ENCODE measurements at regions not wholly inside any gene's neighbourhood (a gene's known extent, or its start where the extent isn't known, plus 50 kb on each side); places are given as distances from the start of the nearest gene placed in this dataset.

DNA sequence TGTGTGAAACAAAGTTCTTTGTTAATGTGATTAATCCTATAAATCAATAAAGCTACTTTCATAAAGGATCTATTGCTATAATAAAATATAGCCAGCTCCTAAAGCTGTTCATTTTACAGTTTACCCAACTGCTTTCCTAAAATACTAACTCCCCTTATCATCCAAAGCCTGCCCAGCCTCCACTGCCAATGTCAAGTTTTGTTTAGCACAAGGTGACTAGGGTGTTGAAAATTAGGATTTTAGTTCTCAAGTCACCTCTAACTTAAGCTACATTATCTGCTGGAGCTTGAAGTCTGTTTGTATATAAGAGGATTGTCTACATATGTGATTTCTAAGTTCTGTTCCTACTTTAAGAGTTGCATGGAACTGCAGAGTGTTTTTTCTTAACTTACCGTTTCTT is 86.3 kb downstream of the CCER1 start:
- TF ChIP-seq, protein P1, sequence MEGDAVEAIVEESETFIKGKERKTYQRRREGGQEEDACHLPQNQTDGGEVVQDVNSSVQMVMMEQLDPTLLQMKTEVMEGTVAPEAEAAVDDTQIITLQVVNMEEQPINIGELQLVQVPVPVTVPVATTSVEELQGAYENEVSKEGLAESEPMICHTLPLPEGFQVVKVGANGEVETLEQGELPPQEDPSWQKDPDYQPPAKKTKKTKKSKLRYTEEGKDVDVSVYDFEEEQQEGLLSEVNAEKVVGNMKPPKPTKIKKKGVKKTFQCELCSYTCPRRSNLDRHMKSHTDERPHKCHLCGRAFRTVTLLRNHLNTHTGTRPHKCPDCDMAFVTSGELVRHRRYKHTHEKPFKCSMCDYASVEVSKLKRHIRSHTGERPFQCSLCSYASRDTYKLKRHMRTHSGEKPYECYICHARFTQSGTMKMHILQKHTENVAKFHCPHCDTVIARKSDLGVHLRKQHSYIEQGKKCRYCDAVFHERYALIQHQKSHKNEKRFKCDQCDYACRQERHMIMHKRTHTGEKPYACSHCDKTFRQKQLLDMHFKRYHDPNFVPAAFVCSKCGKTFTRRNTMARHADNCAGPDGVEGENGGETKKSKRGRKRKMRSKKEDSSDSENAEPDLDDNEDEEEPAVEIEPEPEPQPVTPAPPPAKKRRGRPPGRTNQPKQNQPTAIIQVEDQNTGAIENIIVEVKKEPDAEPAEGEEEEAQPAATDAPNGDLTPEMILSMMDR (IDR thresholded peaks at IDR 0.05; ENCODE audit: low read length), result no peak
- TF ChIP-seq EZH2phosphoT487 (IDR thresholded peaks at IDR 0.05; ENCODE audit: low read length) (no peak), EZH2 (optimal IDR thresholded peaks at IDR 0.05; ENCODE audit: low read depth, low read length) (no peak)
- no peak overlapping the region for H3K9ac ChIP-seq (ENCODE audit: low read length)
- H2AFZ ChIP-seq (ENCODE audit: low read length), result no peak overlapping the region
- no peaks in the 10 kb centered on the region for H3K36me3 ChIP-seq (replicated peaks; ENCODE audit: insufficient read depth, low read length)
- no peaks in the 10 kb centered on the region for H3K79me2 ChIP-seq (ENCODE audit: low read length)
- no peaks in the 10 kb centered on the region for H4K20me1 ChIP-seq (ENCODE audit: insufficient read depth, low read length)
- no peaks in the 10 kb centered on the region for H3K9me3 ChIP-seq (replicated peaks; ENCODE audit: insufficient read depth, low read length)
- no peak for DNase-seq
- H3F3A ChIP-seq (ENCODE audit: insufficient read depth, low read length), result no peaks in the 10 kb centered on the region
- no peaks in the 10 kb centered on the region for H3K9me2 ChIP-seq (replicated peaks; ENCODE audit: insufficient read depth, low read length)
- no peak overlapping the region for H3K4me3 ChIP-seq (ENCODE audit: low read length)
- no peak overlapping the region for H3K4me2 ChIP-seq (ENCODE audit: low read depth, low read length)
- H3K4me1 ChIP-seq (ENCODE audit: low read length), result no peaks in the 10 kb centered on the region
- no peak overlapping the region for H3K27ac ChIP-seq (ENCODE audit: low read length)
- no peaks in the 10 kb centered on the region for H3K27me3 ChIP-seq (replicated peaks; ENCODE audit: insufficient read depth, low read length)

DNA sequence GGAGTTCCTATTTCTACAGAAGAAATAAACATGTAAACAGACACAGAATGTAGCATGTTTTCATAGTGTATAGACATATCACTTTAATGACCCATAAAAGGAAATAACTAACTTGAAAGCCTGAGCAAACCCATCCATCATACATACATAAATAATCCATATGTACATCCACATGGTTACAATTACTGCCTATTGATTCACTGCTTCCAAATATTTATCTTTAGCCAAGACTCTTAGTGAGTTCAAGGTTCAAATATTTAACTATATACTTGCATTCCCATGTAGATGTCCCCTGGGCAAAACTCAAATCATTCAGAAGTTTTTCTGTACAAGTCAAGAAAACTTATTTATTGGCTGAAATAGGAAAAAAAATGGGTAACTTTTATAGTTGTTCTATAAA is 95.4 kb downstream of the CCER1 start:
- H3K9me3 ChIP-seq (replicated peaks; ENCODE audit: insufficient read depth, low read length), result no peaks in the 10 kb centered on the region
- no peak overlapping the region for H3K9ac ChIP-seq (ENCODE audit: low read length)
- TF ChIP-seq EZH2 (optimal IDR thresholded peaks at IDR 0.05; ENCODE audit: low read depth, low read length), result no peak
- no peak for TF ChIP-seq EZH2phosphoT487 (IDR thresholded peaks at IDR 0.05; ENCODE audit: low read length)
- TF ChIP-seq, protein P1 (IDR thresholded peaks at IDR 0.05; ENCODE audit: low read length), result no peak
- no peak overlapping the region for H3K4me3 ChIP-seq (ENCODE audit: low read length)
- no peaks in the 10 kb centered on the region for H3K4me1 ChIP-seq (ENCODE audit: low read length)
- H3K36me3 ChIP-seq (replicated peaks; ENCODE audit: insufficient read depth, low read length), result no peaks in the 10 kb centered on the region
- H3K27ac ChIP-seq (ENCODE audit: low read length), result no peak overlapping the region
- no peak for DNase-seq
- no peaks in the 10 kb centered on the region for H3K79me2 ChIP-seq (ENCODE audit: low read length)
- H2AFZ ChIP-seq (ENCODE audit: low read length), result no peak overlapping the region
- H4K20me1 ChIP-seq (ENCODE audit: insufficient read depth, low read length), result no peaks in the 10 kb centered on the region
- H3K9me2 ChIP-seq (replicated peaks; ENCODE audit: insufficient read depth, low read length), result no peaks in the 10 kb centered on the region
- H3K4me2 ChIP-seq (ENCODE audit: low read depth, low read length), result no peak overlapping the region
- no peaks in the 10 kb centered on the region for H3K27me3 ChIP-seq (replicated peaks; ENCODE audit: insufficient read depth, low read length)
- no peaks in the 10 kb centered on the region for H3F3A ChIP-seq (ENCODE audit: insufficient read depth, low read length)

DNA sequence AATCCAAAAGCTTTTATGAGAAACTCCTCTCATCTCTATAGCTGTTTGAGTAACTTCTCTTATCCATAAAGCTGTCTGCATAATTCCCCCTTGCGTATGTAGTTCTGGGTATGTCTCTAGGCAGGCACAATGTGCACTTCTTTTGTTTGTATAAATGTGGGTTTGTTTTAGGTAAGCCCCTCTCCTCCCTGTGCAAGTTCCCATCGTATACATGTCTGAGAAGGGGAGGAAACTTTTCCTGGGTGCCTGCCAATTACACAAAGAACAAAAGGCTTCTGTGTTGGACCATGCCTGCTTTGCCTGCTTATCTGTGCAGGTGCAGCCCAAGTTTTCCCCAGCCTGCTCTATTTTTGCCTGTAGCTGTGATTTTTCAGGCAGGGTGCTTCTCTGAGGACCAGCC is 96.7 kb downstream of the CCER1 start:
- H3K4me3 ChIP-seq (ENCODE audit: low read length), result no peak overlapping the region
- no peaks in the 10 kb centered on the region for H4K20me1 ChIP-seq (ENCODE audit: insufficient read depth, low read length)
- no peaks in the 10 kb centered on the region for H3K27me3 ChIP-seq (replicated peaks; ENCODE audit: insufficient read depth, low read length)
- no peak for TF ChIP-seq EZH2 (optimal IDR thresholded peaks at IDR 0.05; ENCODE audit: low read depth, low read length)
- TF ChIP-seq EZH2phosphoT487 (IDR thresholded peaks at IDR 0.05; ENCODE audit: low read length), result no peak
- TF ChIP-seq, protein P1 (IDR thresholded peaks at IDR 0.05; ENCODE audit: low read length), result no peak
- H3K9me3 ChIP-seq (replicated peaks; ENCODE audit: insufficient read depth, low read length), result no peaks in the 10 kb centered on the region
- H2AFZ ChIP-seq (ENCODE audit: low read length), result no peak overlapping the region
- H3K79me2 ChIP-seq (ENCODE audit: low read length), result no peaks in the 10 kb centered on the region
- H3K4me2 ChIP-seq (ENCODE audit: low read depth, low read length), result no peak overlapping the region
- H3K9ac ChIP-seq (ENCODE audit: low read length), result no peak overlapping the region
- H3K9me2 ChIP-seq (replicated peaks; ENCODE audit: insufficient read depth, low read length), result no peaks in the 10 kb centered on the region
- DNase-seq, result no peak
- no peaks in the 10 kb centered on the region for H3K36me3 ChIP-seq (replicated peaks; ENCODE audit: insufficient read depth, low read length)
- H3K27ac ChIP-seq (ENCODE audit: low read length), result no peak overlapping the region
- no peaks in the 10 kb centered on the region for H3K4me1 ChIP-seq (ENCODE audit: low read length)
- H3F3A ChIP-seq (ENCODE audit: insufficient read depth, low read length), result no peaks in the 10 kb centered on the region
